ENCODE measurements at regions not wholly inside any gene's neighbourhood (a gene's known extent, or its start where the extent isn't known, plus 50 kb on each side); places are given as distances from the start of the nearest gene placed in this dataset.

- DNase-seq (ENCODE audit: low read depth): peak; percentile 19
These were observed 183.7 kb downstream of the INO80D start for GRCh38 chr2:205902041-205902899.

- no peak for DNase-seq (ENCODE audit: low read depth)
These were observed 184.5 kb downstream of the INO80D start for GRCh38 chr2:205901491-205901890.

GRCh38 chr2:205898744-205899143 is 187.2 kb downstream of the INO80D start:
- no peak for DNase-seq (ENCODE audit: low read depth)

GRCh38 chr2:205895981-205896655 is 189.9 kb downstream of the INO80D start:
- no peak for DNase-seq (ENCODE audit: low read depth)

GRCh38 chr2:205892665-205893259 is 193.2 kb downstream of the INO80D start:
- no peak for DNase-seq (ENCODE audit: low read depth)

- DNase-seq (ENCODE audit: low read depth): no peak
These were observed 193.7 kb downstream of the INO80D start for GRCh38 chr2:205892251-205892655.

GRCh38 chr2:205889114-205889513 is 196.9 kb downstream of the INO80D start:
- peak; percentile 27 for DNase-seq (ENCODE audit: low read depth)

- DNase-seq (ENCODE audit: low read depth): no peak
These were observed 198.3 kb downstream of the INO80D start for GRCh38 chr2:205887637-205888036.

- DNase-seq (ENCODE audit: low read depth): peak; percentile 70
These were observed 200.4 kb downstream of the INO80D start for GRCh38 chr2:205885492-205886099.

- DNase-seq (ENCODE audit: low read depth): peak; percentile 66
These were observed 201.7 kb downstream of the NRP2 start for GRCh38 chr2:205883965-205884364.

GRCh38 chr2:205882806-205883425 is 200.6 kb downstream of the NRP2 start:
- no peak for DNase-seq (ENCODE audit: low read depth)

- DNase-seq (ENCODE audit: low read depth): no peak
These were observed 197.7 kb downstream of the NRP2 start for GRCh38 chr2:205880048-205880447.

GRCh38 chr2:205878999-205879762 is 196.9 kb downstream of the NRP2 start:
- peak; percentile 15 for DNase-seq (ENCODE audit: low read depth)

GRCh38 chr2:205877496-205877895 is 195.2 kb downstream of the NRP2 start:
- no peak for DNase-seq (ENCODE audit: low read depth)

GRCh38 chr2:205876127-205876526 is 193.8 kb downstream of the NRP2 start:
- DNase-seq (ENCODE audit: low read depth): no peak

- DNase-seq (ENCODE audit: low read depth): no peak
These were observed 190.4 kb downstream of the NRP2 start for GRCh38 chr2:205872716-205873115.

- no peak for DNase-seq (ENCODE audit: low read depth)
These were observed 187.1 kb downstream of the NRP2 start for GRCh38 chr2:205869439-205869838.

- peak; percentile 65 for DNase-seq (ENCODE audit: low read depth)
These were observed 186.6 kb downstream of the NRP2 start for GRCh38 chr2:205868773-205869333.

GRCh38 chr2:205868053-205868452 is 185.8 kb downstream of the NRP2 start:
- no peak for DNase-seq (ENCODE audit: low read depth)

GRCh38 chr2:205867371-205867770 is 185.1 kb downstream of the NRP2 start:
- no peak for DNase-seq (ENCODE audit: low read depth)

Measured in LHCN-M2 (cell line).